ENCODE measurements at regions not wholly inside any gene's neighbourhood (a gene's known extent, or its start where the extent isn't known, plus 50 kb on each side); places are given as distances from the start of the nearest gene placed in this dataset.

- TF ChIP-seq TARDBP (IDR thresholded peaks at IDR 0.05) = no peak
- TF ChIP-seq SP1 (IDR thresholded peaks at IDR 0.05) = no peak
- no peak for TF ChIP-seq L3MBTL2 (conservative IDR thresholded peaks at IDR 0.05)
- no peak for TF ChIP-seq SUZ12 (IDR thresholded peaks at IDR 0.05)
- TF ChIP-seq FOXK2 (IDR thresholded peaks at IDR 0.05) = no peak
- no peak for TF ChIP-seq ZNF384 (IDR thresholded peaks at IDR 0.05)
- no peak for TF ChIP-seq FOXM1 (IDR thresholded peaks at IDR 0.05; ENCODE audit: borderline replicate concordance)
These were observed 268.9 kb upstream of the SEMA3C start for GRCh38 chr7:81187753-81188152.

All from HEK293T (cell line).